GM20431 (cell line): ENCODE measurements at regions not wholly inside any gene's neighbourhood (a gene's known extent, or its start where the extent isn't known, plus 50 kb on each side); places are given as distances from the start of the nearest gene placed in this dataset.
"Not testable (repeated sequence)": the region's sequence is repeated elsewhere in the genome, so short reads cannot be mapped to it uniquely, and the experiment has no call there.

Source experiments
- in situ Hi-C: fragments of 300-500 bp; cut with MseI, MboI; formaldehyde crosslinking; loops from one replicate; pipeline ENCODE4 v1.15.0; 2020; ENCODE audit warnings: low sequenced_read_pairs; ENCODE audit not compliant: unreplicated experiment

GRCh38 chr4:104930745-104931736 lies 215.6 kb upstream of the TET2 start:
- in situ Hi-C loops: not testable (repeated sequence)

- in situ Hi-C loops: no loop called here
These were observed 208.1 kb upstream of the TET2 start for GRCh38 chr4:104938624-104939023.

- in situ Hi-C loops: no loop called here
These were observed 205.7 kb upstream of the TET2 start for GRCh38 chr4:104940927-104941326.

- in situ Hi-C loops: no loop called here
These were observed 205.0 kb upstream of the TET2 start for GRCh38 chr4:104941661-104942062.

GRCh38 chr4:104942990-104943743 lies 203.5 kb upstream of the TET2 start:
- in situ Hi-C loops: no loop called here

GRCh38 chr4:104944596-104944995 lies 202.1 kb upstream of the TET2 start:
- in situ Hi-C loops: no loop called here

- in situ Hi-C loops: no loop called here
These were observed 182.1 kb upstream of the TET2 start for GRCh38 chr4:104964410-104965175.

- in situ Hi-C loops: no loop called here
These were observed 180.2 kb upstream of the TET2 start for GRCh38 chr4:104966349-104967033.

- in situ Hi-C loops: no loop called here
These were observed 179.7 kb upstream of the TET2 start for GRCh38 chr4:104967034-104967401.

GRCh38 chr4:104969394-104970082 lies 177.1 kb upstream of the TET2 start:
- in situ Hi-C loops: no loop called here

- in situ Hi-C loops: no loop called here
These were observed 175.2 kb upstream of the TET2 start for GRCh38 chr4:104971462-104971861.

GRCh38 chr4:104973708-104974107 lies 173.0 kb upstream of the TET2 start:
- in situ Hi-C loops: no loop called here

GRCh38 chr4:104975617-104976016 lies 171.1 kb upstream of the TET2 start:
- in situ Hi-C loops: no loop called here

GRCh38 chr4:104976262-104976661 lies 170.4 kb upstream of the TET2 start:
- in situ Hi-C loops: no loop called here

- in situ Hi-C loops: no loop called here
These were observed 167.5 kb upstream of the TET2 start for GRCh38 chr4:104979083-104979760.

GRCh38 chr4:104983615-104984179 lies 163.0 kb upstream of the TET2 start:
- in situ Hi-C loops: no loop called here

- in situ Hi-C loops: no loop called here
These were observed 160.4 kb upstream of the TET2 start for GRCh38 chr4:104986306-104986705.

- in situ Hi-C loops: no loop called here
These were observed 157.3 kb upstream of the TET2 start for GRCh38 chr4:104989371-104989770.
